Heart left ventricle (tissue), 16 donors: ENCODE measurements at regions not wholly inside any gene's neighbourhood (a gene's known extent, or its start where the extent isn't known, plus 50 kb on each side); places are given as distances from the start of the nearest gene placed in this dataset.

Source experiments
- ATAC-seq, 4 donors: fragments of 200-7000 bp; cut with Tn5 transposase; one replicate each; pipeline ENCODE4 v1.9.1; 2020 to 2022; ENCODE audit warnings: moderate library complexity in 4 of 4, mild to moderate bottlenecking in 3 of 4, moderate number of reproducible peaks in 1 of 4
- DNase-seq, 5 donors: peaks; one replicate each; pipeline ENCODE4 v3.0.0-alpha.2; 2020
- H3K27ac ChIP-seq, 12 donors: fragments of 200-600 bp; sonication (generic) in 4 of 12; one replicate each; pipeline versions ENCODE4 v1.5.0 to v1.8.0; 2016 to 2022; ENCODE audit warnings: mild to moderate bottlenecking in 2 of 12
- H3K27me3 ChIP-seq, 9 donors: fragments of 200-600 bp; sonication (generic) in 2 of 9; one replicate each; pipeline versions ENCODE4 v1.5.1 to v1.8.0; 2016 to 2022; ENCODE audit warnings: mild to moderate bottlenecking in 3 of 9
- H3K36me3 ChIP-seq, 9 donors: fragments of 200-600 bp; sonication (generic) in 2 of 9; one replicate each; pipeline versions ENCODE4 v1.5.0 to v1.8.0; 2018 to 2022; ENCODE audit warnings: mild to moderate bottlenecking in 2 of 9
- H3K4me1 ChIP-seq, 12 donors: fragments of 200-600 bp; sonication (generic) in 4 of 12; one replicate each; pipeline versions ENCODE4 v1.5.0 to v1.8.0; 2016 to 2022; ENCODE audit warnings: mild to moderate bottlenecking in 3 of 12
- H3K4me3 ChIP-seq, 12 donors: fragments of 200-600 bp; sonication (generic) in 4 of 12; one replicate each; pipeline versions ENCODE4 v1.5.0 to v1.8.0; 2017 to 2022; ENCODE audit warnings: mild to moderate bottlenecking in 9 of 12, moderate library complexity in 4 of 12
- H3K9me3 ChIP-seq, 12 donors: fragments of 200-600 bp; sonication (generic) in 4 of 12; one replicate each; pipeline versions ENCODE4 v1.5.0 to v1.8.0; 2016 to 2022; ENCODE audit warnings: mild to moderate bottlenecking in 1 of 12
- CTCF ChIP-seq, 12 donors: fragments of 200-600 bp; sonication (generic) in 4 of 12; IDR thresholded peaks; one replicate each; pipeline versions ENCODE4 v1.5.0 to v1.8.0; 2018 to 2022; ENCODE audit warnings: antibody characterized with exemption in 12 of 12, mild to moderate bottlenecking in 5 of 12
- POLR2A ChIP-seq, 2 donors: fragments of 450-650 bp; IDR thresholded peaks; one replicate each; pipeline ENCODE4 v1.6.1; 2017; ENCODE audit warnings: antibody characterized with exemption in 2 of 2, mild to moderate bottlenecking in 2 of 2, moderate library complexity in 2 of 2
- WGBS, 4 donors: extraction: QIAGEN DNeasy Blood & Tissue Kit in 2 of 4; methylation state at CpG; one replicate each; pipeline versions ENCODE4 v1.1.5 to v1.1.7; 2013 to 2018; 5-methylcytosine and 5-hydroxymethylcytosine counted together
- intact Hi-C, 10 donors: fragments of 100-400 bp; cut with DNase I; formaldehyde crosslinking; loops; one replicate each; pipeline versions ENCODE4 v1.11.1 to v1.14.2; 2022
- donor health status: ischemic (EF 13 %, LVEDD 7.1; RV severe dilation, severe dysfunction).
- donor health status: healthy with polysubstance abuse.
- donor health status: DM: no; HTN: yes; CAD: no.
- donor health status: DM: no; HTN: no; CAD: no.
- donor health status: ischemic (EF 25% LVEDD 6.9; RV normal size, moderate dysfunction).
- donor health status: ischemic (EF 25% LVEDD 5.7; RV mildly dilated, moderate dysfunction).
- donor health status: healthy.
- donor health status: DM: yes; HTN: yes; CAD: no.
- donor health status: ischemic (EF 35%, LVEDD 5.7; RV mildly dilated, moderate dysfunction).
- donor health status: nonischemic (EF 11% LVEDD 7.7; RV severe dilation, severe dysfunction).
- donor health status: DM: yes; HTN: yes; CAD: no.
- donor health status: PGD.
- donor health status: ischemic (EF 29% LVEDD 5.4; RV normal size, mild dysfunction).
- donor health status: nonischemic (EF 23%, LVEDD 6.1; RV moderate dilation, normal function).

- Histone ChIP-seq H3K4me1 (peaks cover 0 to 28% (median 9%) of the 10 kb centered on the region in 12 donors), H3K27me3 (no peaks in the 10 kb centered on the region), H3K36me3 (no peaks in the 10 kb centered on the region), H3K27ac (peak overlapping the region in 2 of 12 donors; percentile 0 to 14), H3K9me3 (peaks cover 0 to 13% (median 5%) of the 10 kb centered on the region in 12 donors), H3K4me3 (no peak overlapping the region)
- DNase-seq (no peak), ATAC-seq (peak in 2 of 4 donors; percentile 10 to 35)
- intact Hi-C loops = no loop called here
- no peak for TF ChIP-seq POLR2A (IDR thresholded peaks at IDR 0.05)
- no peak for TF ChIP-seq CTCF (IDR thresholded peaks at IDR 0.05)
- 90 to 97% (median 95%) methylated on average over 3 of the region's 3 CpGs for WGBS, 4 donors
These were observed 149.1 kb upstream of the USP24 start for GRCh38 chr1:55364216-55364615.

- no peak overlapping the region for H3K4me3 ChIP-seq
- no peaks in the 10 kb centered on the region for H3K27me3 ChIP-seq
- peak; percentile 72 to 86 (median 78) for ATAC-seq
- H3K36me3 ChIP-seq = no peaks in the 10 kb centered on the region
- DNase-seq = no peak
- no peak for TF ChIP-seq POLR2A (IDR thresholded peaks at IDR 0.05)
- TF ChIP-seq CTCF (IDR thresholded peaks at IDR 0.05) = no peak
- H3K27ac ChIP-seq = peak overlapping the region in 11 of 12 donors; percentile 23 to 75 (median 41)
- 52 to 75% (median 67%) methylated on average over 1 of the region's 1 CpG for WGBS, 4 donors
- intact Hi-C loops = no loop called here
- peaks cover 0 to 4% (median under 1%) of the 10 kb centered on the region in 12 donors for H3K9me3 ChIP-seq
- peaks cover 0 to 28% (median 9%) of the 10 kb centered on the region in 12 donors for H3K4me1 ChIP-seq
These were observed 148.1 kb upstream of the USP24 start for GRCh38 chr1:55363268-55363667.

GRCh38 chr1:55362558-55362957 is 147.4 kb upstream of the USP24 start:
- WGBS, 4 donors = 10 to 23% (median 16%) methylated on average over 3 of the region's 3 CpGs
- H3K4me1 ChIP-seq = peaks cover 0 to 28% (median 9%) of the 10 kb centered on the region in 12 donors
- intact Hi-C loops = no loop called here

GRCh38 chr1:55359611-55360010 is 144.4 kb upstream of the USP24 start:
- H3K4me3 ChIP-seq = no peak overlapping the region
- no peaks in the 10 kb centered on the region for H3K27me3 ChIP-seq
- WGBS, 4 donors = 90 to 96% (median 93%) methylated on average over 3 of the region's 3 CpGs
- no peak for TF ChIP-seq CTCF (IDR thresholded peaks at IDR 0.05)
- TF ChIP-seq POLR2A (IDR thresholded peaks at IDR 0.05) = no peak
- ATAC-seq (no peak), DNase-seq (no peak)
- H3K4me1 ChIP-seq = peaks cover 0 to 28% (median 9%) of the 10 kb centered on the region in 12 donors
- H3K36me3 ChIP-seq = no peaks in the 10 kb centered on the region
- intact Hi-C loops = no loop called here
- no peak overlapping the region for H3K27ac ChIP-seq
- no peaks in the 10 kb centered on the region for H3K9me3 ChIP-seq

More at GRCh38 chr1:55362558-55362957, 147.4 kb upstream of the USP24 start:
- peak; percentile 75 to 93 (median 82) for ATAC-seq
- H3K27ac ChIP-seq = peak overlapping the region in 11 of 12 donors; percentile 23 to 75 (median 41)
- TF ChIP-seq CTCF (IDR thresholded peaks at IDR 0.05) (no peak), POLR2A (IDR thresholded peaks at IDR 0.05) (no peak)
- DNase-seq = peak in 1 of 5 donors; percentile 21
- H3K4me3 ChIP-seq = no peak overlapping the region
- H3K36me3 ChIP-seq = no peaks in the 10 kb centered on the region
- H3K9me3 ChIP-seq = no peaks in the 10 kb centered on the region
- H3K27me3 ChIP-seq = no peaks in the 10 kb centered on the region
